Mesothelial cell of epicardium (in vitro differentiated cells): ENCODE measurements at regions not wholly inside any gene's neighbourhood (a gene's known extent, or its start where the extent isn't known, plus 50 kb on each side); places are given as distances from the start of the nearest gene placed in this dataset.
"Not testable (repeated sequence)": the region's sequence is repeated elsewhere in the genome, so short reads cannot be mapped to it uniquely, and the experiment has no call there.

Source experiments
- DNase-seq, 2 experiments: peaks; one replicate each; pipeline ENCODE4 v3.0.0; 2021; ENCODE audit warnings: low spot score in 2 of 2; ENCODE audit not compliant: unreplicated experiment in 2 of 2
- H3K27ac Mint-ChIP-seq: 2 replicates; pipeline ENCODE4 v1.8.0; 2021; ENCODE audit warnings: mixed read lengths
- H3K27me3 Mint-ChIP-seq: 2 replicates; pipeline ENCODE4 v1.8.0; 2021; ENCODE audit warnings: low read depth, mixed read lengths
- H3K36me3 Mint-ChIP-seq: 2 replicates; pipeline ENCODE4 v1.8.0; 2021; ENCODE audit warnings: mixed read lengths
- H3K4me1 Mint-ChIP-seq: 2 replicates; pipeline ENCODE4 v1.8.0; 2021; ENCODE audit warnings: mixed read lengths
- H3K4me3 Mint-ChIP-seq: 2 replicates; pipeline ENCODE4 v1.8.0; 2021; ENCODE audit warnings: mild to moderate bottlenecking, moderate library complexity, mixed read lengths
- H3K9me3 Mint-ChIP-seq: 2 replicates; pipeline ENCODE4 v1.8.0; 2021; ENCODE audit warnings: mixed read lengths
- TF ChIP-seq, protein P1 (sequence below): fragments of 200-600 bp; sonication (generic); IDR thresholded peaks from one replicate; pipeline ENCODE4 v1.5.0; 2021; ENCODE audit warnings: antibody characterized with exemption; ENCODE audit not compliant: unreplicated experiment

DNA sequence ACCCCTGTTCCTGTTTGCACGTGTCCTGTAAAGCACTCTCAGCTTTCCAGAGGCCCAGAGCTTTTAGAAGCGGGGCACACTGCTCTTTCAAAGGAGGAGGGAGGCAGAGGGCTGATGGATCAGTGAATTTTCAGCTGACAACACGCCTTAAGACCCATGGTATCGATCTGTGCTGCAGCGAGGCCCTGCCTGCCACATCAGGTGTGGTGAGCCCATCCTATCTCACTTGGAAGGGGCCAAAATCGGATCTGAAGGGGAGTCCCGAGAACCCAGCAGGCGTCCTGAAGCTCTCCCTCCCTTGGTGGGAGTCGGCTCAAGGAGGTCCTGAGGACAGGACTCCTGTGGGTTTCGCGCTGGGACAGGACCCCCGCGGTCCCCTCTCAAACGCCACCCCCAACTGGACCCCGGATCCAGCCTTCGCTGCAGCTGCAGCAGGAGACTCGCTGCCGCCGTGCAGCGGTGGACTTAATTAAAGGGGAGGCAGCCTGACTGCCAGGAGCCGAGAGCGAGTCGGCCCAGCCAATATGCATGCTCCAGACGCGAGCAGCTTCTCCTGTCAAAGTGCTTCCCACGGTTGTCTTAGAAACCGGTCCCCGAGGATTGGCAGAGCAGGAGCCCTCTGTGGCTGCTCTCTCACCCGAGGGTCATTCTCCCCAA is 580.0 kb upstream of the ZNF337 start:
- DNase-seq, result no peak

DNA sequence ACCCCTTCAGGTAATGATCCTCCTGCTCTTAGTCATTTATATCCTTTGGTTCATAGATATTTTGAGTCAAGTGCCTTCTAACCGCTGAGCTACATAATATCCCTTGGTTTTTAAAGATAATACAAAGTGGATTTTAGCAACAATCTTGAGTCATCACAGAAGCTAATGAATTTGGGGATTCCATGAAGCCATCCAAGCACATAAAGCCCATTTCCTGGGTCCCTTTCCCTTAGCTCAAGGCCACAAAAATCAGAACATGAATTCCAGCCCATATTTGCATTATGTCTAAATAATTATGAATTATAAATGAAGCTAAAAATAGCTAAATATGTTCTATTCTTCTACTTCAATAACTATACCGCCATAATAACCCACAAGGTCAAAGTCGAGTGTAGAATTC is 572.1 kb upstream of the ZNF337 start:
- H3K9me3 Mint-ChIP-seq, result peaks cover 45% of the 10 kb centered on the region
- DNase-seq, H3K27me3 Mint-ChIP-seq, H3K4me3 Mint-ChIP-seq, H3K36me3 Mint-ChIP-seq, H3K27ac Mint-ChIP-seq, H3K4me1 Mint-ChIP-seq: not testable (repeated sequence)

More for the DNA sequence above, 580.0 kb upstream of the ZNF337 start:
- Mint-ChIP-seq H3K9me3 (peaks cover 51% of the 10 kb centered on the region), H3K4me3 (no peak overlapping the region), H3K27me3 (no peaks in the 10 kb centered on the region), H3K27ac (no peak overlapping the region), H3K4me1 (no peaks in the 10 kb centered on the region), H3K36me3 (no peaks in the 10 kb centered on the region)
- TF ChIP-seq, protein P1, sequence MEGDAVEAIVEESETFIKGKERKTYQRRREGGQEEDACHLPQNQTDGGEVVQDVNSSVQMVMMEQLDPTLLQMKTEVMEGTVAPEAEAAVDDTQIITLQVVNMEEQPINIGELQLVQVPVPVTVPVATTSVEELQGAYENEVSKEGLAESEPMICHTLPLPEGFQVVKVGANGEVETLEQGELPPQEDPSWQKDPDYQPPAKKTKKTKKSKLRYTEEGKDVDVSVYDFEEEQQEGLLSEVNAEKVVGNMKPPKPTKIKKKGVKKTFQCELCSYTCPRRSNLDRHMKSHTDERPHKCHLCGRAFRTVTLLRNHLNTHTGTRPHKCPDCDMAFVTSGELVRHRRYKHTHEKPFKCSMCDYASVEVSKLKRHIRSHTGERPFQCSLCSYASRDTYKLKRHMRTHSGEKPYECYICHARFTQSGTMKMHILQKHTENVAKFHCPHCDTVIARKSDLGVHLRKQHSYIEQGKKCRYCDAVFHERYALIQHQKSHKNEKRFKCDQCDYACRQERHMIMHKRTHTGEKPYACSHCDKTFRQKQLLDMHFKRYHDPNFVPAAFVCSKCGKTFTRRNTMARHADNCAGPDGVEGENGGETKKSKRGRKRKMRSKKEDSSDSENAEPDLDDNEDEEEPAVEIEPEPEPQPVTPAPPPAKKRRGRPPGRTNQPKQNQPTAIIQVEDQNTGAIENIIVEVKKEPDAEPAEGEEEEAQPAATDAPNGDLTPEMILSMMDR, result no peak

DNA sequence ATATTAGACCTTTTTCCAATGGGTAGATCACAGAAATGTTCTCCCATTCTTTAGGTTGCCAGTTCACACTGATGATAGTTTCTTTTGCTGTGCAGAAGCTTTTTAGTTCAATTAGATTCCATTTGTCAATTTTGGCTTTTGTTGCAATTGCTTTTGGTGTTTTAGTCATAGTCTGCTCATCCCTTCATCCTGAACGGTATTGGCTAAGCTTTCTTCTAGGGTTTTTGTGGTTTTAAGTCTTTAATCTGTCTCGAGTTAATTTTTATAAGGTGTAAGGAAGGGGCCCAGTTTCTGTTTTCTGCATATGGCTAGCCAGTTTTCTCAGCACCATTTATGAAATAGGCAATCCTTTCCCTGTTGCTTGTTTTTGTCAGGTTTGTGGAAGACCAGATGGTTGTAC is 564.3 kb upstream of the ZNF337 start:
- H3K9me3 Mint-ChIP-seq, result peaks cover 48% of the 10 kb centered on the region
- H3K4me1 Mint-ChIP-seq, H3K36me3 Mint-ChIP-seq, H3K4me3 Mint-ChIP-seq, H3K27me3 Mint-ChIP-seq, H3K27ac Mint-ChIP-seq, DNase-seq: not testable (repeated sequence)

DNA sequence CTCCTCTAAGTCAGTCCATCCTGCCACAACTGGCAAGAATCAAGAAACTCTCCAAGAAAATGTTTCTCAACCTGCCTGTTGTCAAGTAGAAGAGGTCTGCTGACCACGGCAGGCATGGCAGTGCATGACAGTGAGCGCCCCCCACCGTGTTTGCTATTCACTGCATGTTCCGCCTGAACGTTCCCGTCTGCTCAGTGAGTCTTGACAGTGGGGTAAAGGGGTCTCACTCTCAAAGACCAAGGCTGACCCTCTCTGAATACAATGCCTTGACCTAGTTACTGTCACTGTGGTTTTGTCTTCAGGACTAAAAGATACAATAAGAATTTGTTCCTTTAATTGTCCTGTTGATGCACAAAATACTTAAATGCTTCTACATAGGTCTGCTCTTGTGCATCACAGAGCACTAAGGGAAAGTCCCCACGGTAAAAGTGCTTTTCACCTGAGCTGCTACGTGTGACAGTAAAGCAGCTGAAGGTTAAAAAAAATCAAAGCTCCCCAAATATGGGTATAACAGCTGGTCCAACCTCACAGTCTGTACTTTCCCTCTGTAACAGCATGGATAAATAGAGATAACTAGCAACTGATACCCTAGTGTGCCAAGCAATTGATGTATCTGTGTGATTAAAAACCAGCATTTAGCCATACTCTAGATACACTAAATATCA is 555.8 kb upstream of the ZNF337 start:
- not testable (repeated sequence) for H3K4me1 Mint-ChIP-seq, H3K36me3 Mint-ChIP-seq, H3K4me3 Mint-ChIP-seq, H3K27ac Mint-ChIP-seq, DNase-seq, H3K27me3 Mint-ChIP-seq
- peaks cover 42% of the 10 kb centered on the region for H3K9me3 Mint-ChIP-seq

DNA sequence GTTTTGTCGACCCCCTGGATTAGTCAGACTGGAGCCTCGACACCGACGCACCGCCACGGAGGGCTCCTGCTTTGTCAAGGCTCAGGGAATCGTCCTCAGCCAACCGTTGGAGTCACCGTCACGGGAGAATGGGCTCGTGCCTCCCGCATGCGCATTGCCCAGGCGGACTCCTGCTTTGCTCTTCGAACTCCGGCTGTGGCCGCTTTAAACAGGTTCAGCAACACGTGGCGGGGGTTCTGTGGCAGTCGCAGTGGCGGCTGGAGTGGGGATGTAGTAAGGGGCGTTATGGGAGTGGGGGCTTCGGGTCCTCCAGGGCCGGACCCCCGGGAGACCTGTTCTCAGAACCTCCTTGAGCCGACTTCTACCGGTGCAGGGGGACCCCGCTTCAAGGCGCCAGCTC is 554.7 kb upstream of the ZNF337 start:
- not testable (repeated sequence) for H3K27me3 Mint-ChIP-seq, H3K4me1 Mint-ChIP-seq, DNase-seq, H3K36me3 Mint-ChIP-seq, H3K4me3 Mint-ChIP-seq, H3K27ac Mint-ChIP-seq
- peaks cover 40% of the 10 kb centered on the region for H3K9me3 Mint-ChIP-seq

DNA sequence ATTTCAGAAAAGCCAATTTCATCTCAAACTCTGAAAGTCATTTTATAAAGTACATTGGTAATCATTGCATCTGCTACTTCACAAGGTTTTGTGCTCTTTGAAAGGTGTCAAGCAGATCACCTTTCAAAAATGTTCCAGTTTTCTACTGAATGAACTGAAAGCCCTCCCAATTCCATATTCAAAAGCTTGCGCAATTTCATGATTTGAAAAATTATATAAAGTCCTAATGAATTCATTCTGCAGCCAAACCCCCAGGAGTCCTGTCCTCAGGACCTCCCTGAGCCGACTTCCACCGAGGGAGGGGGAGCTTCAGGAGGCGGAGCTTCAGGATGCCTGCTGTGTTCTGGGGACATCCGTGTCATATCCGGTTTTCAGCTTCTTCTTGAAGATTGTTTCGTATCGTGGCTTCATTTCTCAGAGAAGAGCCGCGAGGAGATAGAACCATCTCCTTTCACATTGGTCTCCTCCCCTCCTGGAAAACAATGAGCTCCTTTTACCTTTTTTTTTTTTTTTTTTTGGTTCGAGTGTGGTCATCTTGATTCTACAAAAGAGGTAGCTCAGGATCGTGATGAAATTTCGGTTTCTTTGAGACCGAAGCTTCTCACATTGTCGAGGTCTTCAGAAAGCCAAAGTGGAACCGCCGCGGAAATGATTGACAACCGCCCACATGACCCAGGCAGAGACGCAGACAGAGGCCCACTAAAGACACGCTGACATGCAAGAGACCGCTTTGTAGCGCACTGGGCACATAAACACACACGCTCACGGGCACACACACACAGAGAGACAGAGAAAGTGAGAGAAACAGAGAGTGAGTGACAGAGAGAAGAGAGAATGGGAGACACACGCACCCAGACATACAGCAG is 553.8 kb upstream of the ZNF337 start:
- H3K4me3 Mint-ChIP-seq, H3K27me3 Mint-ChIP-seq, H3K27ac Mint-ChIP-seq, H3K36me3 Mint-ChIP-seq, H3K4me1 Mint-ChIP-seq, DNase-seq: not testable (repeated sequence)
- peaks cover 35% of the 10 kb centered on the region for H3K9me3 Mint-ChIP-seq

DNA sequence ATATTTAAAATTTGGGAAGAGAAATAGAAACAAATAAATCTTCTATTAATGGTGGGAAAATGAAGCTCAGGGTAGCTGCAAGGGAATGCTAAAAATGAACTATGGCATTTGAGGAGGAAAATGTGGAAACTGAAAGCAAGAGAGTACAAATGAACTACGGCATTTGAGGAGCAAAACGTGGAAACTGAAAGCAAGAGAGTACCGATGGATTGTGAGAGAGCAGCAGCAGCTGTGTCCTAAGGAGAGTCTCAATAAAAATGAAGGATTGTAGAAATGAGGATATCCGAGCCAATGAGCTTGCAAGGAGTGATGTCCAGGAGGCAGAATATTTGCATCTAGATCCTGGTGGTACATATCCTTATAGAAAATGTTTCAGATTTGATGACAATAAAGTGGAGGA is 547.1 kb upstream of the ZNF337 start:
- Mint-ChIP-seq H3K27me3 (no peaks in the 10 kb centered on the region), H3K36me3 (no peaks in the 10 kb centered on the region), H3K9me3 (peaks cover 43% of the 10 kb centered on the region), H3K4me3 (no peak overlapping the region), H3K4me1 (no peaks in the 10 kb centered on the region), H3K27ac (no peak overlapping the region)
- TF ChIP-seq, protein P1, result no peak
- no peak for DNase-seq

DNA sequence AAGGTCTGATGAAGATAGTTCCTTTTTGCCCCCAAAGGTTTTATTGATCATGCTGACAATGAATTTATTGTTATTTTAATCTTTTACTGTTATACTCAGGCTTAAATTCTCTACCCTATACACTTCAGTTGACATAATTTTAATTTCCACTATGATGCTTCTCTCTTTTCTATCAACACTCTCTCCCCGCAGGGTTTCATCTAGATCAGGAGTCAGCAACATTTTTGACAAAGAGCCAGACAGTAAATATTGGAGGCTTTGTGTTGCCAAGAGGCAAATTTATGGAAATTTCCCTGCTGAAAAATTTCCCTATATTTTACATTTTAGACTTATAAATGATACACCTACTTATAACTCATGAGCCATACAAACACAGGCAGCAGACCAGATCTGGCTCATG is 524.0 kb upstream of the ZNF337 start:
- H3K4me1 Mint-ChIP-seq, H3K27ac Mint-ChIP-seq, H3K4me3 Mint-ChIP-seq, H3K36me3 Mint-ChIP-seq, DNase-seq, H3K27me3 Mint-ChIP-seq, H3K9me3 Mint-ChIP-seq: not testable (repeated sequence)

DNA sequence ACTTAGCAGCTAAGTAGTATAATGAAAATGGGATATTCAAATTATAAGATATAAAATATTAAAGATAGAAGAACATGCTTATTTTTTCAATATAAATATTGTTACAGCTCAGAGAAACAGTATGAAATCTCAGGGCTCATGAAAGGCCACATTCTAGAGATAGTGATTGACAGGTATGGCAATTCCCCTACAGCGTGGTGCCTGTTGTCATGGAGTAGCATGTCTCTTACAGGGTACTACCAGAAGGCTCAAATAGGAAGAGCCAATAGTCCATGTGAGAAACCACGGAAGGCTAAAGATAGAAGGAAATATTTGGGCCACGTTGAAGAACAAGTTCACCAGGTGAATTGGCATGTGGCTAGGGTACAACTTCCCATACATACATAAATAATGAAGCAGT is 522.9 kb upstream of the ZNF337 start:
- H3K9me3 Mint-ChIP-seq, H3K4me3 Mint-ChIP-seq, H3K36me3 Mint-ChIP-seq, H3K4me1 Mint-ChIP-seq, DNase-seq, H3K27ac Mint-ChIP-seq: not testable (repeated sequence)
- peaks cover 15% of the 10 kb centered on the region for H3K27me3 Mint-ChIP-seq
